H9 (cell line): ENCODE measurements at regions not wholly inside any gene's neighbourhood (a gene's known extent, or its start where the extent isn't known, plus 50 kb on each side); places are given as distances from the start of the nearest gene placed in this dataset.

Experiments used
- DNase-seq: peaks from one replicate; pipeline ENCODE4 v3.0.0-alpha.2; 2017
- H2AFZ ChIP-seq: one replicate; pipeline ENCODE4 v1.6.1; 2013; ENCODE audit warnings: mild to moderate bottlenecking, low read length, control low read depth, moderate library complexity
- H2AK5ac ChIP-seq: 2 replicates; pipeline ENCODE4 v1.6.1; 2013; ENCODE audit warnings: low read length, control low read depth, mixed read lengths; ENCODE audit not compliant: insufficient read length
- H2BK120ac ChIP-seq: one replicate; pipeline ENCODE4 v1.6.1; 2013; ENCODE audit warnings: low read depth, mild to moderate bottlenecking, low read length, control low read depth, inconsistent platforms; ENCODE audit not compliant: poor library complexity, severe bottlenecking
- H2BK12ac ChIP-seq: 2 replicates; pipeline ENCODE4 v1.6.1; 2013; ENCODE audit warnings: low read length, control low read depth, mixed read lengths, low read depth; ENCODE audit not compliant: insufficient read length
- H2BK15ac ChIP-seq: 2 replicates; pipeline ENCODE4 v1.6.1; 2013; ENCODE audit warnings: low read depth, low read length, control low read depth
- H2BK20ac ChIP-seq: one replicate; pipeline ENCODE4 v1.6.1; 2013; ENCODE audit warnings: low read depth, mild to moderate bottlenecking, low read length, control low read depth, inconsistent platforms; ENCODE audit not compliant: poor library complexity, severe bottlenecking
- H2BK5ac ChIP-seq: 2 replicates; pipeline ENCODE4 v1.6.1; 2013; ENCODE audit warnings: low read length, control low read depth, mixed read lengths; ENCODE audit not compliant: insufficient read length
- H3K14ac ChIP-seq: 2 replicates; pipeline ENCODE4 v1.6.1; 2013; ENCODE audit warnings: low read length, control low read depth; ENCODE audit not compliant: insufficient read depth
- H3K18ac ChIP-seq: 2 replicates; pipeline ENCODE4 v1.6.1; 2013; ENCODE audit warnings: low read depth, mild to moderate bottlenecking, mixed read lengths, low read length, control low read depth; ENCODE audit not compliant: insufficient read length
- H3K23ac ChIP-seq: 2 replicates; pipeline ENCODE4 v1.6.1; 2013; ENCODE audit warnings: low read length, control low read depth, mixed read lengths, low read depth; ENCODE audit not compliant: insufficient read length
- H3K23me2 ChIP-seq: 2 replicates; pipeline ENCODE4 v1.6.1; 2013; ENCODE audit warnings: low read depth, mild to moderate bottlenecking, mixed read lengths, low read length, control low read depth; ENCODE audit not compliant: insufficient read length, poor library complexity, severe bottlenecking
- H3K27ac ChIP-seq: 2 replicates; pipeline ENCODE4 v1.5.1; 2013; ENCODE audit warnings: low read length, control low read depth, mixed read lengths, low read depth; ENCODE audit not compliant: insufficient read length
- H3K27me3 ChIP-seq: 2 replicates; pipeline ENCODE4 v1.6.1; 2013; ENCODE audit warnings: low read length, control low read depth, inconsistent platforms; ENCODE audit not compliant: insufficient read depth
- H3K4ac ChIP-seq: 2 replicates; pipeline ENCODE4 v1.6.1; 2013; ENCODE audit warnings: low read depth, mild to moderate bottlenecking, control low read depth, inconsistent platforms, low read length, moderate library complexity
- H3K4me1 ChIP-seq: 2 replicates; pipeline ENCODE4 v1.6.1; 2013; ENCODE audit warnings: low read length, control low read depth, inconsistent platforms; ENCODE audit not compliant: insufficient read depth
- H3K4me2 ChIP-seq: 2 replicates; pipeline ENCODE4 v1.6.1; 2013; ENCODE audit warnings: low read length, control low read depth, mixed read lengths; ENCODE audit not compliant: insufficient read length, insufficient read depth
- H3K56ac ChIP-seq: 2 replicates; pipeline ENCODE4 v1.6.1; 2013; ENCODE audit warnings: low read depth, mild to moderate bottlenecking, mixed read lengths, low read length, control low read depth; ENCODE audit not compliant: insufficient read length
- H3K79me1 ChIP-seq: 2 replicates; pipeline ENCODE4 v1.6.1; 2013; ENCODE audit warnings: low read depth, mild to moderate bottlenecking, moderate library complexity, low read length, control low read depth, inconsistent platforms; ENCODE audit not compliant: insufficient read depth, poor library complexity, severe bottlenecking
- H3K79me2 ChIP-seq: 2 replicates; pipeline ENCODE4 v1.6.1; 2013; ENCODE audit warnings: low read length, control low read depth, inconsistent platforms; ENCODE audit not compliant: insufficient read depth
- H3K9ac ChIP-seq: 2 replicates; pipeline ENCODE4 v1.6.1; 2013; ENCODE audit warnings: low read length, control low read depth, mixed read lengths; ENCODE audit not compliant: insufficient read length; ENCODE audit errors: extremely low read depth
- H3K9me3 ChIP-seq: one replicate; pipeline ENCODE4 v1.6.1; 2013; ENCODE audit warnings: low read depth, low read length, inconsistent platforms; ENCODE audit not compliant: control insufficient read depth
- H3T11ph ChIP-seq: one replicate; pipeline ENCODE4 v1.6.1; 2013; ENCODE audit warnings: mild to moderate bottlenecking, low read length, control low read depth, inconsistent platforms
- H4K20me1 ChIP-seq: one replicate; pipeline ENCODE4 v1.6.1; 2013; ENCODE audit not compliant: control insufficient read depth, insufficient read length, insufficient read depth
- H4K5ac ChIP-seq: 2 replicates; pipeline ENCODE4 v1.6.1; 2013; ENCODE audit warnings: low read depth, mild to moderate bottlenecking, mixed read lengths, low read length, control low read depth; ENCODE audit not compliant: insufficient read length
- H4K8ac ChIP-seq: replicated peaks from 2 replicates; pipeline ENCODE4 v1.6.1; 2013; ENCODE audit warnings: low read length, control low read depth, mixed read lengths, low read depth; ENCODE audit not compliant: insufficient read length
- H4K91ac ChIP-seq: 2 replicates; pipeline ENCODE4 v1.6.1; 2013; ENCODE audit warnings: low read depth, mild to moderate bottlenecking, moderate library complexity, mixed read lengths, low read length, control low read depth; ENCODE audit not compliant: insufficient read length
- H3K27ac Mint-ChIP-seq, 3 experiments: 2 replicates in 2 of 3; 3 replicates in 1 of 3; pipeline ENCODE4 v1.8.0; 2020 to 2021; ENCODE audit warnings: mixed read lengths in 3 of 3, mild to moderate bottlenecking in 1 of 3, moderate library complexity in 1 of 3
- H3K27me3 Mint-ChIP-seq: 2 replicates; pipeline ENCODE4 v1.8.0; 2021; ENCODE audit warnings: low read depth, mild to moderate bottlenecking, moderate library complexity, mixed read lengths
- H3K36me3 Mint-ChIP-seq, 3 experiments: 2 replicates in 2 of 3; 3 replicates in 1 of 3; pipeline ENCODE4 v1.8.0; 2020 to 2021; ENCODE audit warnings: low read depth in 3 of 3, mixed read lengths in 3 of 3; ENCODE audit not compliant: insufficient read depth in 1 of 3
- H3K4me1 Mint-ChIP-seq, 2 experiments: 2 replicates each; pipeline ENCODE4 v1.8.0; 2020; ENCODE audit warnings: mixed read lengths in 2 of 2
- H3K4me3 Mint-ChIP-seq, 2 experiments: 2 replicates in 1 of 2; 3 replicates in 1 of 2; pipeline ENCODE4 v1.8.0; 2020 to 2021; ENCODE audit warnings: mild to moderate bottlenecking in 2 of 2, mixed read lengths in 2 of 2, moderate library complexity in 1 of 2
- H3K9me3 Mint-ChIP-seq, 2 experiments: 2 replicates in 1 of 2; 3 replicates in 1 of 2; pipeline ENCODE4 v1.8.0; 2020; ENCODE audit warnings: mild to moderate bottlenecking in 2 of 2, mixed read lengths in 2 of 2, moderate library complexity in 1 of 2
- CTCF ChIP-seq: fragments of 200-600 bp; sonication (generic); conservative IDR thresholded peaks from 3 replicates; pipeline ENCODE4 v1.8.0; 2021; ENCODE audit warnings: antibody characterized with exemption, mild to moderate bottlenecking
- WGBS: extraction: QIAGEN DNeasy Blood & Tissue Kit; methylation state at CpG from one replicate; pipeline ENCODE4 v1.1.7; 2013; ENCODE audit warnings: missing lambda C conversion rate, low lambda C conversion rate, mixed read lengths; ENCODE audit not compliant: insufficient read length; ENCODE audit errors: extremely low coverage; 5-methylcytosine and 5-hydroxymethylcytosine counted together

GRCh38 chr4:138716559-138717335 is 298.8 kb upstream of the NOCT start:
- Histone ChIP-seq H4K5ac (no peak overlapping the region), H3K23ac (no peak overlapping the region), H2AFZ (no peak overlapping the region), H2AK5ac (no peak overlapping the region), H3K4me1 (no peaks in the 10 kb centered on the region), H3K9me3 (no peaks in the 10 kb centered on the region), H2BK20ac (no peak overlapping the region), H2BK15ac (no peak overlapping the region), H3K56ac (no peak overlapping the region), H3K79me1 (no peaks in the 10 kb centered on the region), H2BK5ac (no peak overlapping the region), H3K14ac (no peak overlapping the region), H3T11ph (no peak overlapping the region), H3K18ac (no peak overlapping the region), H4K20me1 (no peaks in the 10 kb centered on the region), H3K4me2 (no peak overlapping the region), H4K8ac (no peak overlapping the region), H3K9ac (no peak overlapping the region), H2BK120ac (no peak overlapping the region), H3K4ac (no peak overlapping the region), H3K23me2 (no peaks in the 10 kb centered on the region), H3K27me3 (no peaks in the 10 kb centered on the region), H3K79me2 (no peaks in the 10 kb centered on the region), H3K27ac (no peak overlapping the region), H2BK12ac (no peak overlapping the region), H4K91ac (no peak overlapping the region)
- no peaks in the 10 kb centered on the region for H3K27me3 Mint-ChIP-seq
- H3K27ac Mint-ChIP-seq = peak overlapping the region in 1 of 3 experiments; percentile 81; a peak in 1 of 7 replicates
- no peak overlapping the region for H3K4me3 Mint-ChIP-seq
- H3K36me3 Mint-ChIP-seq = peaks cover 0 to 3% (median 0%) of the 10 kb centered on the region in 3 experiments; a peak in 1 of 7 replicates
- DNase-seq = no peak
- WGBS = no CpG with 5 or more reads among the region's 9 CpGs
- no peak for TF ChIP-seq CTCF
- no peaks in the 10 kb centered on the region for H3K4me1 Mint-ChIP-seq
- H3K9me3 Mint-ChIP-seq = 0 out of 5 replicates have a peak, but pooled peaks cover 0 to 2% of the 10 kb centered on the region in 2 experiments
